SU-DHL-6 (cell line): ENCODE measurements at regions not wholly inside any gene's neighbourhood (a gene's known extent, or its start where the extent isn't known, plus 50 kb on each side); places are given as distances from the start of the nearest gene placed in this dataset.

ENCODE experiments used
- H2AFZ ChIP-seq: fragments of 200-600 bp; sonication (generic); 2 replicates; pipeline ENCODE4 v1.6.1; 2014; ENCODE audit warnings: low read depth, mild to moderate bottlenecking, moderate library complexity, mixed read lengths, antibody characterized with exemption, low read length; ENCODE audit not compliant: severe bottlenecking
- H3F3A ChIP-seq: fragments of 200-600 bp; shearing (Covaris generic); 2 replicates; pipeline ENCODE4 v1.6.0; 2016; ENCODE audit warnings: antibody characterized with exemption, mild to moderate bottlenecking; ENCODE audit not compliant: insufficient read depth
- H3K27ac ChIP-seq: fragments of 200-600 bp; sonication (generic); 2 replicates; pipeline ENCODE4 v1.5.1; 2016; ENCODE audit warnings: low read depth, mild to moderate bottlenecking, low read length, moderate library complexity, mixed read lengths
- H3K27me3 ChIP-seq: fragments of 200-600 bp; sonication (generic), shearing (Covaris generic); 2 replicates; pipeline ENCODE4 v1.6.0; 2014; ENCODE audit warnings: mild to moderate bottlenecking, low read length
- H3K36me3 ChIP-seq: fragments of 200-600 bp; sonication (generic); 2 replicates; pipeline ENCODE4 v1.6.1; 2014; ENCODE audit warnings: mild to moderate bottlenecking, low read length, mixed read lengths
- H3K4me2 ChIP-seq: fragments of 300-600, 200-600 bp; shearing (Covaris generic), sonication (generic); 2 replicates; pipeline ENCODE4 v1.6.0; 2014; ENCODE audit warnings: low read length, low read depth, mild to moderate bottlenecking; ENCODE audit not compliant: poor library complexity, severe bottlenecking
- H3K4me3 ChIP-seq: fragments of 200-600 bp; sonication (generic); 2 replicates; pipeline ENCODE4 v1.5.1; 2014; ENCODE audit warnings: antibody characterized with exemption, low read length, mild to moderate bottlenecking, mixed read lengths; ENCODE audit not compliant: insufficient read depth, poor library complexity, severe bottlenecking
- H3K79me2 ChIP-seq: fragments of 200-600 bp; sonication (generic); 2 replicates; pipeline ENCODE4 v1.6.1; 2014; ENCODE audit warnings: mild to moderate bottlenecking, low read length, moderate library complexity; ENCODE audit not compliant: insufficient read depth
- H3K9ac ChIP-seq: fragments of 200-600 bp; sonication (generic); 2 replicates; pipeline ENCODE4 v1.7.0; 2014; ENCODE audit warnings: mild to moderate bottlenecking, low read length
- H3K9me2 ChIP-seq: fragments of 200-600 bp; sonication (generic); replicated peaks from 2 replicates; pipeline ENCODE4 v1.6.1; 2014; ENCODE audit warnings: low read length; ENCODE audit not compliant: insufficient read depth
- H3K9me3 ChIP-seq: fragments of 200-600 bp; sonication (generic); 2 replicates; pipeline ENCODE4 v1.6.1; 2014; ENCODE audit warnings: low read length, mixed read lengths; ENCODE audit not compliant: insufficient read depth
- H4K20me1 ChIP-seq: fragments of 200-600 bp; sonication (generic); 2 replicates; pipeline ENCODE4 v1.6.1; 2014; ENCODE audit warnings: low read depth, mild to moderate bottlenecking, antibody characterized with exemption, low read length, moderate library complexity, mixed read lengths
- EZH2phosphoT487 ChIP-seq: fragments of 200-600 bp; sonication (generic), shearing (Covaris generic); conservative IDR thresholded peaks from 2 replicates; pipeline ENCODE4 v1.6.1; 2018; ENCODE audit warnings: mild to moderate bottlenecking, antibody characterized with exemption, low read length, moderate library complexity, mixed read lengths
- TF ChIP-seq, protein P1 (sequence below): fragments of 200-600 bp; sonication (generic); IDR thresholded peaks from one replicate; pipeline ENCODE4 v1.5.1; 2017; ENCODE audit warnings: antibody characterized with exemption, mild to moderate bottlenecking, low read length, moderate library complexity; ENCODE audit not compliant: insufficient read depth, poor library complexity, severe bottlenecking

DNA sequence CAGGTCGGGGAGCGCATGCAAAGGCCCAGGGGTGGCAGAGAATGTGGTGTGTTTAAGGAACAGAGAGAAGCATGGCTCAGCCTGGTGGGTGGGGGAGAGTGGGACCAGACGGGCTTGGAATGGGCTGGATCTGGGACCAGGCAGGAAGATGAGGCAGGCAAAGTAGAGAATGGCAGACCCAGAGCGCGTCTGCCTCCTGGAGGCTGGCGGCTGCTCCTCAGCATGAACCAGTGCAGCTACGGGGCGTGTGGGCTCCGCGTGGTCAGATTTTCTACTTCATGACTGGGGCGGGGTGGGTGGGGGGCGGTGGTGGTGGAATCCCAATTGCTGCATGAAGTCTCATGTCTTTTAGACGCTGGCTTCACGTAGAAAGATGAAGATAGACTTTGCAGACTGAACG is 135.6 kb downstream of the TFAP2C start:
- Histone ChIP-seq H3K9me2 (no peaks in the 10 kb centered on the region), H2AFZ (no peak overlapping the region), H3K9ac (no peak overlapping the region), H3K36me3 (no peaks in the 10 kb centered on the region), H4K20me1 (no peaks in the 10 kb centered on the region), H3K79me2 (no peaks in the 10 kb centered on the region), H3K27me3 (no peaks in the 10 kb centered on the region), H3K27ac (no peak overlapping the region), H3K4me2 (no peak overlapping the region), H3K4me3 (no peak overlapping the region), H3K9me3 (no peaks in the 10 kb centered on the region), H3F3A (no peaks in the 10 kb centered on the region)
- no peak for TF ChIP-seq EZH2phosphoT487
- TF ChIP-seq, protein P1, sequence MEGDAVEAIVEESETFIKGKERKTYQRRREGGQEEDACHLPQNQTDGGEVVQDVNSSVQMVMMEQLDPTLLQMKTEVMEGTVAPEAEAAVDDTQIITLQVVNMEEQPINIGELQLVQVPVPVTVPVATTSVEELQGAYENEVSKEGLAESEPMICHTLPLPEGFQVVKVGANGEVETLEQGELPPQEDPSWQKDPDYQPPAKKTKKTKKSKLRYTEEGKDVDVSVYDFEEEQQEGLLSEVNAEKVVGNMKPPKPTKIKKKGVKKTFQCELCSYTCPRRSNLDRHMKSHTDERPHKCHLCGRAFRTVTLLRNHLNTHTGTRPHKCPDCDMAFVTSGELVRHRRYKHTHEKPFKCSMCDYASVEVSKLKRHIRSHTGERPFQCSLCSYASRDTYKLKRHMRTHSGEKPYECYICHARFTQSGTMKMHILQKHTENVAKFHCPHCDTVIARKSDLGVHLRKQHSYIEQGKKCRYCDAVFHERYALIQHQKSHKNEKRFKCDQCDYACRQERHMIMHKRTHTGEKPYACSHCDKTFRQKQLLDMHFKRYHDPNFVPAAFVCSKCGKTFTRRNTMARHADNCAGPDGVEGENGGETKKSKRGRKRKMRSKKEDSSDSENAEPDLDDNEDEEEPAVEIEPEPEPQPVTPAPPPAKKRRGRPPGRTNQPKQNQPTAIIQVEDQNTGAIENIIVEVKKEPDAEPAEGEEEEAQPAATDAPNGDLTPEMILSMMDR: no peak

DNA sequence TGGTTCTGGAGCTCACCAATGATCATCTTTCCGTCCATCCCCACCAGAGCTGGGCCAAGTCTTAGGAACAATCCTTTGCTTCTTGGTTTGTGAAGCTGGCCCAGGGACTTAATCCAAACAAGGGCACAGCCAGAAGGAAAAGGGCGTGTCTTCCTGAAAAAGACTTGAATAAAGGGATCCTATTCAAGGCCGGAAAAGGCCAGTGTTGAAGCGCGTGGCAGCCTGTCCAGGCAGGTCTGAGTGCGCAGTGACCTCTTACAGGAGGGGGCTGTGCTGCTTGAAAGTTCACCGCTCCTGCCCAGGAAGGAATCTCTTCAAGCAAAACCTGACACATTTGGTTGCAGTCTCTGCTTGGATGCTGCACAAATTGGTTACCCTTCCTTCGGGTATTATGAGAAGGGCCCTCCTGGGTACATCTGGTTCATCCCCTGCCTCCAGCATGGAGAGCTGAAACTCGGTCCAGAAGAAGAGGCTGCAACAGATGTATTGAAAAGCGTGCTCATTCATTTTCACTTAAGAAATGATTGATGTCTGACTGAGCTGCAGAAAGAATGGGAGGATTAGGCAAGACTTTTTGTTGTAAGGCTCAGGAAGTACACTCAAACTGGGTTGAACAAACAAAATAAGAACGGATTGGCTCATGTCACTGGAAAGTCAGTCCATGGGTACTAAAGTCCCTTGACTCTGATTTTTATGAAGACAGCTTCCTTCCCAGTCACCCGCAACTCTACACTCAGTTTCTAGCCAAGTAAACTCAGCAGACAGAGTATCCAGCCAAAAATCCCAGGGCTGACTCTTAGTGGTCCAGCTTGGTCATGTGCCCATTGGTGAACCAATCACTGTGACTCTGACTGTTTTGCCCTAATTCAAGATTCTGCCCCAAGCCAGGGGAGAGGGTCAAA is 136.3 kb downstream of the TFAP2C start:
- Histone ChIP-seq H3K9me2 (no peaks in the 10 kb centered on the region), H4K20me1 (no peaks in the 10 kb centered on the region), H2AFZ (no peak overlapping the region), H3K9ac (no peak overlapping the region), H3K4me3 (no peak overlapping the region), H3K27me3 (no peaks in the 10 kb centered on the region), H3K4me2 (no peak overlapping the region), H3F3A (no peaks in the 10 kb centered on the region), H3K79me2 (no peaks in the 10 kb centered on the region), H3K36me3 (no peaks in the 10 kb centered on the region), H3K27ac (no peak overlapping the region), H3K9me3 (no peaks in the 10 kb centered on the region)
- TF ChIP-seq, protein P1: no peak
- no peak for TF ChIP-seq EZH2phosphoT487

DNA sequence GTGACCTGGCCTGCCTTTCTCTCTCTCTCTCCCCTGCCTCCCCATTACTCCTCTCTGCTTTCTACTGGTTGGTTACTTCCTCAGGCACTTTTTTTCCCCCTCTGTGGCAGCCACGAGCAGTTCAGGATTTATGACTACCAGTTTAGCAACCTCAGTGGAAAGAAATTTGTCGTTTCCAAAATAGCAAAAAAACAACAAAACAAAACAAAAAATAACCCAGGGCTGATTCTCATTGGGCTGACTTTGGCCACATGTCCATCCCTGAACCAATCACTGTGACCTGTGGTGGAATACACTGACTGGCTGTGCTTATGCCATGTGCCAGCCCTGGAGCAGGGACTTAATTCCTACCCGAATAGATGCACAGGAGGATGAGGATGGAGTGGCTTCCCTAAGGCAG is 137.4 kb downstream of the TFAP2C start:
- H4K20me1 ChIP-seq: no peaks in the 10 kb centered on the region

More for the DNA sequence above, 137.4 kb downstream of the TFAP2C start:
- H3K36me3 ChIP-seq: no peaks in the 10 kb centered on the region
- no peak overlapping the region for H3K9ac ChIP-seq
- TF ChIP-seq, protein P1: no peak
- TF ChIP-seq EZH2phosphoT487: no peak
- no peaks in the 10 kb centered on the region for H3K27me3 ChIP-seq
- H3F3A ChIP-seq: no peaks in the 10 kb centered on the region
- H3K79me2 ChIP-seq: no peaks in the 10 kb centered on the region
- no peak overlapping the region for H3K4me2 ChIP-seq
- no peak overlapping the region for H3K27ac ChIP-seq
- H3K9me3 ChIP-seq: no peaks in the 10 kb centered on the region
- no peak overlapping the region for H2AFZ ChIP-seq
- H3K9me2 ChIP-seq: no peaks in the 10 kb centered on the region
- H3K4me3 ChIP-seq: no peak overlapping the region
